Right lobe of liver (tissue), 4 donors: ENCODE measurements at regions not wholly inside any gene's neighbourhood (a gene's known extent, or its start where the extent isn't known, plus 50 kb on each side); places are given as distances from the start of the nearest gene placed in this dataset.

Experiments used
- POLR2A ChIP-seq: fragments of 450-650 bp; IDR thresholded peaks from one replicate; pipeline ENCODE4 v1.6.1; 2017; ENCODE audit warnings: antibody characterized with exemption, mild to moderate bottlenecking
- TF ChIP-seq, protein P1 (sequence below), 4 donors: fragments of 200-600 bp in 3 of 4; fragments of 450-650 bp in 1 of 4; IDR thresholded peaks; one replicate each; pipeline versions ENCODE4 v1.5.1 to v1.8.0; 2016 to 2022; ENCODE audit warnings: antibody characterized with exemption in 4 of 4, mild to moderate bottlenecking in 2 of 4
- donor health status: DM: no; HTN: no; CAD: no.
- donor health status: DM: no; HTN: no; CAD: no.
- donor health status: DM: no; HTN: yes; CAD: no.

DNA sequence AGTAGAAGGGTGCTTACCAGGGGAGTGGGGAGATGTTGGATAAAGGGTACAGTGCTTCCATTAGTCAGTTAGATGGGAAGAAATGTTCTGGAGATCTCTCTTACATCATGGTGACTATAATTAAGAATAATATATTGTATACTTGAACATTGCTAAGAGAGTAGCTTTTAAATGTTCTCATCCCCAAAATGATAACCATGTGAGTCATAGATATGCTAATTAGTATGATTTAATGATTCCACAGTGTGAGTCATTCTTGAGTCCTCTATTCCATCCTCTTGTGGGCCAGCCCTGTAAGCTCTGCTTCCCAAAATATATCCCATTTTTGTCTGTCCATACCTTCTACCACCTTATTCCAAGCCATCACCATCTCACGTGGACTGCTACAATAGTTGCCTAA, 80.6 kb upstream of the CDH11 start:
- TF ChIP-seq, protein P1, sequence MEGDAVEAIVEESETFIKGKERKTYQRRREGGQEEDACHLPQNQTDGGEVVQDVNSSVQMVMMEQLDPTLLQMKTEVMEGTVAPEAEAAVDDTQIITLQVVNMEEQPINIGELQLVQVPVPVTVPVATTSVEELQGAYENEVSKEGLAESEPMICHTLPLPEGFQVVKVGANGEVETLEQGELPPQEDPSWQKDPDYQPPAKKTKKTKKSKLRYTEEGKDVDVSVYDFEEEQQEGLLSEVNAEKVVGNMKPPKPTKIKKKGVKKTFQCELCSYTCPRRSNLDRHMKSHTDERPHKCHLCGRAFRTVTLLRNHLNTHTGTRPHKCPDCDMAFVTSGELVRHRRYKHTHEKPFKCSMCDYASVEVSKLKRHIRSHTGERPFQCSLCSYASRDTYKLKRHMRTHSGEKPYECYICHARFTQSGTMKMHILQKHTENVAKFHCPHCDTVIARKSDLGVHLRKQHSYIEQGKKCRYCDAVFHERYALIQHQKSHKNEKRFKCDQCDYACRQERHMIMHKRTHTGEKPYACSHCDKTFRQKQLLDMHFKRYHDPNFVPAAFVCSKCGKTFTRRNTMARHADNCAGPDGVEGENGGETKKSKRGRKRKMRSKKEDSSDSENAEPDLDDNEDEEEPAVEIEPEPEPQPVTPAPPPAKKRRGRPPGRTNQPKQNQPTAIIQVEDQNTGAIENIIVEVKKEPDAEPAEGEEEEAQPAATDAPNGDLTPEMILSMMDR (IDR thresholded peaks at IDR 0.05) = no peak
- TF ChIP-seq POLR2A = no peak
